ENCODE measurements at regions not wholly inside any gene's neighbourhood (a gene's known extent, or its start where the extent isn't known, plus 50 kb on each side); places are given as distances from the start of the nearest gene placed in this dataset.

- no peak overlapping the region for H3K4me3 ChIP-seq (ENCODE audit: low read depth, low read length)
- TF ChIP-seq CTCF (IDR thresholded peaks at IDR 0.05; ENCODE audit: low read depth, low read length) (peak; percentile 34), MYC (IDR thresholded peaks at IDR 0.05; ENCODE audit: low read depth, low read length) (no peak)
- DNase-seq (ENCODE audit: low read depth) = peak; percentile 39
Measured at GRCh38 chr6:72522735-72523141, 99.1 kb upstream of the KCNQ5 start.

GRCh38 chr6:72524011-72524645 lies 97.7 kb upstream of the KCNQ5 start:
- DNase-seq (ENCODE audit: low read depth) = no peak
- no peak for TF ChIP-seq CTCF (IDR thresholded peaks at IDR 0.05; ENCODE audit: low read depth, low read length)
- no peak for TF ChIP-seq MAX (IDR thresholded peaks at IDR 0.05; ENCODE audit: low read depth, low read length)
- no peak for TF ChIP-seq MYC (IDR thresholded peaks at IDR 0.05; ENCODE audit: low read depth, low read length)
- TF ChIP-seq POLR2A (IDR thresholded peaks at IDR 0.05; ENCODE audit: extremely low read depth, insufficient read length) = no peak
- no peak overlapping the region for H3K4me3 ChIP-seq (ENCODE audit: low read depth, low read length)

GRCh38 chr6:72525821-72526510 lies 95.9 kb upstream of the KCNQ5 start:
- H3K4me3 ChIP-seq (ENCODE audit: low read depth, low read length) = no peak overlapping the region
- TF ChIP-seq MYC (IDR thresholded peaks at IDR 0.05; ENCODE audit: low read depth, low read length) (no peak), POLR2A (IDR thresholded peaks at IDR 0.05; ENCODE audit: extremely low read depth, insufficient read length) (no peak), MAX (IDR thresholded peaks at IDR 0.05; ENCODE audit: low read depth, low read length) (no peak), CTCF (IDR thresholded peaks at IDR 0.05; ENCODE audit: low read depth, low read length) (no peak)
- DNase-seq (ENCODE audit: low read depth) = no peak

GRCh38 chr6:72530152-72530551 lies 91.7 kb upstream of the KCNQ5 start:
- no peak for DNase-seq (ENCODE audit: low read depth)
- H3K4me3 ChIP-seq (ENCODE audit: low read depth, low read length) = no peak overlapping the region
- TF ChIP-seq MAX (IDR thresholded peaks at IDR 0.05; ENCODE audit: low read depth, low read length) (no peak), POLR2A (IDR thresholded peaks at IDR 0.05; ENCODE audit: extremely low read depth, insufficient read length) (no peak), MYC (IDR thresholded peaks at IDR 0.05; ENCODE audit: low read depth, low read length) (no peak), CTCF (IDR thresholded peaks at IDR 0.05; ENCODE audit: low read depth, low read length) (no peak)

GRCh38 chr6:72530750-72531149 lies 91.1 kb upstream of the KCNQ5 start:
- no peak overlapping the region for H3K4me3 ChIP-seq (ENCODE audit: low read depth, low read length)
- no peak for TF ChIP-seq MAX (IDR thresholded peaks at IDR 0.05; ENCODE audit: low read depth, low read length)
- no peak for TF ChIP-seq POLR2A (IDR thresholded peaks at IDR 0.05; ENCODE audit: extremely low read depth, insufficient read length)
- TF ChIP-seq MYC (IDR thresholded peaks at IDR 0.05; ENCODE audit: low read depth, low read length) = no peak
- TF ChIP-seq CTCF (IDR thresholded peaks at IDR 0.05; ENCODE audit: low read depth, low read length) = no peak
- DNase-seq (ENCODE audit: low read depth) = no peak

Measured in NB4 (cell line).